ENCODE measurements at regions not wholly inside any gene's neighbourhood (a gene's known extent, or its start where the extent isn't known, plus 50 kb on each side); places are given as distances from the start of the nearest gene placed in this dataset.

DNA sequence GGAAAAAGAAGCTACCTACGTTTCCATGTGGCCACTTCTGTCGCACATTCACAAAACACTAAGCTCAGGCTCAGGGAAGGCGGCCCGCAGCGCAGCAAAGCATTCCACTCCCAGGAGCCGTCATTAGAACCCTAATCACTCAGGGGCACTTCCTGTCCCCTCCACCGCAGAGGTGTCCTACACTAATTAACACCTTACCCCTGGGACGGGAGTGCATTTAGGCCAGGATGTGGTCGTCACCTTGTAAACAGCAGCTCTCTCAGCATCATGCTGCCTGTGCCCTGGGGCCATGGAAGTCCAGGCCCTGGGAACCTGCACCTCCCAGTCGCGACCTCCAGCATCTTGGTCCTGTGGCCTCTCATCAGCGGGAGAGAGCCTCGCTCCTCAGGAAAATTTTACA is 359.8 kb upstream of the SALL3 start:
- Mint-ChIP-seq H3K9me3 (ENCODE audit: unreplicated experiment) (peaks cover 18% of the 10 kb centered on the region), H3K4me1 (ENCODE audit: insufficient read depth, unreplicated experiment) (no peaks in the 10 kb centered on the region), H3K27ac (ENCODE audit: low read depth, unreplicated experiment) (no peak overlapping the region), H3K27me3 (ENCODE audit: insufficient read depth, unreplicated experiment) (no peaks in the 10 kb centered on the region), H3K36me3 (ENCODE audit: insufficient read depth, unreplicated experiment) (no peaks in the 10 kb centered on the region), H3K4me3 (ENCODE audit: unreplicated experiment) (no peak overlapping the region)
- TF ChIP-seq CTCF (IDR thresholded peaks at IDR 0.05; ENCODE audit: unreplicated experiment): no peak
- intact Hi-C loops (cut with micrococcal nuclease): no loop called here
- ChIA-PET POLR2A (no interaction called here), CTCF (no interaction called here)
- no peak for DNase-seq (ENCODE audit: unreplicated experiment)
- no TSS peak for BruUV-seq (replicated peaks)

GRCh38 chr18:78620326-78620725 is 359.3 kb upstream of the SALL3 start:
- intact Hi-C loops (cut with micrococcal nuclease): no loop called here
- no peak for DNase-seq (ENCODE audit: unreplicated experiment)
- no peaks in the 10 kb centered on the region for H3K27me3 Mint-ChIP-seq (ENCODE audit: insufficient read depth, unreplicated experiment)

GRCh38 chr18:78621141-78621755 is 358.4 kb upstream of the SALL3 start:
- no peaks in the 10 kb centered on the region for H3K36me3 Mint-ChIP-seq (ENCODE audit: insufficient read depth, unreplicated experiment)
- ChIA-PET CTCF (no interaction called here), POLR2A (no interaction called here)
- peaks cover 18% of the 10 kb centered on the region for H3K9me3 Mint-ChIP-seq (ENCODE audit: unreplicated experiment)
- intact Hi-C loops (cut with micrococcal nuclease): no loop called here
- H3K4me3 Mint-ChIP-seq (ENCODE audit: unreplicated experiment): no peak overlapping the region
- no peak for DNase-seq (ENCODE audit: unreplicated experiment)
- no peaks in the 10 kb centered on the region for H3K4me1 Mint-ChIP-seq (ENCODE audit: insufficient read depth, unreplicated experiment)
- no peak for TF ChIP-seq CTCF (IDR thresholded peaks at IDR 0.05; ENCODE audit: unreplicated experiment)
- BruUV-seq (replicated peaks): no TSS peak
- H3K27me3 Mint-ChIP-seq (ENCODE audit: insufficient read depth, unreplicated experiment): no peaks in the 10 kb centered on the region
- no peak overlapping the region for H3K27ac Mint-ChIP-seq (ENCODE audit: low read depth, unreplicated experiment)

More at GRCh38 chr18:78620326-78620725, 359.3 kb upstream of the SALL3 start:
- ChIA-PET CTCF (no interaction called here), POLR2A (no interaction called here)
- H3K4me3 Mint-ChIP-seq (ENCODE audit: unreplicated experiment): no peak overlapping the region
- TF ChIP-seq CTCF (IDR thresholded peaks at IDR 0.05; ENCODE audit: unreplicated experiment): no peak
- no TSS peak for BruUV-seq (replicated peaks)
- H3K9me3 Mint-ChIP-seq (ENCODE audit: unreplicated experiment): peaks cover 18% of the 10 kb centered on the region
- no peaks in the 10 kb centered on the region for H3K4me1 Mint-ChIP-seq (ENCODE audit: insufficient read depth, unreplicated experiment)
- no peak overlapping the region for H3K27ac Mint-ChIP-seq (ENCODE audit: low read depth, unreplicated experiment)
- no peaks in the 10 kb centered on the region for H3K36me3 Mint-ChIP-seq (ENCODE audit: insufficient read depth, unreplicated experiment)

- ChIA-PET CTCF (no interaction called here), POLR2A (no interaction called here)
- Mint-ChIP-seq H3K27ac (ENCODE audit: low read depth, unreplicated experiment) (no peak overlapping the region), H3K9me3 (ENCODE audit: unreplicated experiment) (peaks cover 8% of the 10 kb centered on the region), H3K27me3 (ENCODE audit: insufficient read depth, unreplicated experiment) (no peaks in the 10 kb centered on the region), H3K4me1 (ENCODE audit: insufficient read depth, unreplicated experiment) (no peaks in the 10 kb centered on the region), H3K36me3 (ENCODE audit: insufficient read depth, unreplicated experiment) (no peaks in the 10 kb centered on the region), H3K4me3 (ENCODE audit: unreplicated experiment) (no peak overlapping the region)
- no peak for DNase-seq (ENCODE audit: unreplicated experiment)
- no TSS peak for BruUV-seq (replicated peaks)
- intact Hi-C loops (cut with micrococcal nuclease): no loop called here
- TF ChIP-seq CTCF (IDR thresholded peaks at IDR 0.05; ENCODE audit: unreplicated experiment): no peak
Observed at GRCh38 chr18:78622251-78622906, 357.2 kb upstream of the SALL3 start.

All from MCF 10A (cell line).